Keratinocyte (primary cell): ENCODE measurements at regions not wholly inside any gene's neighbourhood (a gene's known extent, or its start where the extent isn't known, plus 50 kb on each side); places are given as distances from the start of the nearest gene placed in this dataset.

Source experiments
- CTCF ChIP-seq, 3 experiments: IDR thresholded peaks in 1 of 3; conservative IDR thresholded peaks in 1 of 3; optimal IDR thresholded peaks in 1 of 3; 2 replicates in 2 of 3; 3 replicates in 1 of 3; pipeline versions ENCODE3 to v1.5.1; 2011; ENCODE audit warnings: low read length in 3 of 3, mild to moderate bottlenecking in 3 of 3, moderate library complexity in 2 of 3, control low read depth in 1 of 3, inconsistent platforms in 1 of 3; ENCODE audit not compliant: insufficient read depth in 2 of 3; ENCODE audit errors: extremely low read depth in 1 of 3
- EZH2 ChIP-seq: IDR thresholded peaks from one replicate; pipeline ENCODE4 v1.6.1; 2012; ENCODE audit warnings: inconsistent platforms, mild to moderate bottlenecking, low read length, moderate library complexity

- no peak for TF ChIP-seq CTCF (optimal IDR thresholded peaks at IDR 0.05 in 1 of 3, IDR thresholded peaks at IDR 0.05 in 1 of 3, conservative IDR thresholded peaks at IDR 0.05 in 1 of 3; ENCODE audit: extremely low read depth in 1 of 3, insufficient read depth in 2 of 3, low read length in 3 of 3)
- no peak for TF ChIP-seq EZH2
These were observed 95.2 kb downstream of the PLEKHG1 start for GRCh38 chr6:150694889-150695288.
